ENCODE measurements at regions not wholly inside any gene's neighbourhood (a gene's known extent, or its start where the extent isn't known, plus 50 kb on each side); places are given as distances from the start of the nearest gene placed in this dataset.

DNA sequence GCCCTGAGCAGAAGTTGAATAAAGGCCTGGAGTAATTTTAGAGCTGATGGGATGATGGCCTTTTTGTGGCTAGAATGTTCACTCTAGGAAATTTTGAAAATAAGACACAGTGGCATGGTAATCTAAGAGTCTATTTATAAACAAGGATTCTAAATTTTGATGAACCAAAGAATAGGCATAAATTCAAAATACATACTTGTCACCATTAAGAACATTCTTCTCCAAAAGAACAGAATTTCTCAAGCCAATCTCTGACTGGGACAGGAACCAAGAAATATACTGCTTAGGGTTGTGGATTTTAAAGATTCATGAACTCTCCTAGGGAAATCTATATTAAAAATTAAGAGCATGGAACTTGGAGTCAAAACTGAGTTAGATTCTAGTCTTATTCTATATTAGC lies 98.2 kb upstream of the SETBP1 start:
- H3K27me3 ChIP-seq (ENCODE audit: control insufficient read depth in 2 of 2, insufficient read depth in 1 of 2, low read length in 1 of 2) = no peaks in the 10 kb centered on the region
- DNase-seq (ENCODE audit: low read depth in 6 of 9, low spot score in 9 of 9) = no peak
- H3K9me3 ChIP-seq (ENCODE audit: control insufficient read depth in 2 of 2, insufficient read depth in 1 of 2, low read length in 1 of 2) = no peaks in the 10 kb centered on the region
- no peak overlapping the region for H3K4me3 ChIP-seq (ENCODE audit: low read length in 2 of 2)
- H3K27ac ChIP-seq (ENCODE audit: low read depth in 1 of 2, low read length in 1 of 2) = no peak overlapping the region
- H3K4me1 ChIP-seq (ENCODE audit: control insufficient read depth in 2 of 2, insufficient read depth in 2 of 2, low read length in 2 of 2) = no peaks in the 10 kb centered on the region
- no peaks in the 10 kb centered on the region for H3K36me3 ChIP-seq (ENCODE audit: control insufficient read depth in 2 of 2, insufficient read depth in 2 of 2, low read length in 1 of 2)

DNA sequence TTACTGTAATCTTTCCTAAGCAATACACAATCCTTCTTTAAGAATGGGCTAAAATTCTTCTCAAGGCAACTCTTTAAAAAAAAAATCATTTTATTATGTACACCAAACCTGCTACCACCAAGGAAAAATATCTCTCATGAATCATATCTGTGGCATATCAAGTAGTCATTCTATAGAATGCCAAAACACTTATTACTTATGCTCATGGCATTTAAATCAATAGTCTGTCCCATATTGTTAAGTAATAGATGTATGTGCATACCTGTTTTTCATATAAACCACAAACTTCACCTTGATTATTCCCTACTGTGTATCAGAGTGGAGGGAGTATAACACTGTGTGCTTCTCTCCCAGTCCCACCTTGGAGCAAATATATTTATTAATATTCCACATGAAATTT lies 95.8 kb upstream of the SETBP1 start:
- H3K4me1 ChIP-seq (ENCODE audit: control insufficient read depth in 2 of 2, insufficient read depth in 2 of 2, low read length in 2 of 2) = no peaks in the 10 kb centered on the region
- no peaks in the 10 kb centered on the region for H3K27me3 ChIP-seq (ENCODE audit: control insufficient read depth in 2 of 2, insufficient read depth in 1 of 2, low read length in 1 of 2)
- H3K36me3 ChIP-seq (ENCODE audit: control insufficient read depth in 2 of 2, insufficient read depth in 2 of 2, low read length in 1 of 2) = no peaks in the 10 kb centered on the region
- DNase-seq (ENCODE audit: low read depth in 6 of 9, low spot score in 9 of 9) = no peak
- no peak overlapping the region for H3K27ac ChIP-seq (ENCODE audit: low read depth in 1 of 2, low read length in 1 of 2)
- no peak overlapping the region for H3K4me3 ChIP-seq (ENCODE audit: low read length in 2 of 2)
- H3K9me3 ChIP-seq (ENCODE audit: control insufficient read depth in 2 of 2, insufficient read depth in 1 of 2, low read length in 1 of 2) = no peaks in the 10 kb centered on the region

DNA sequence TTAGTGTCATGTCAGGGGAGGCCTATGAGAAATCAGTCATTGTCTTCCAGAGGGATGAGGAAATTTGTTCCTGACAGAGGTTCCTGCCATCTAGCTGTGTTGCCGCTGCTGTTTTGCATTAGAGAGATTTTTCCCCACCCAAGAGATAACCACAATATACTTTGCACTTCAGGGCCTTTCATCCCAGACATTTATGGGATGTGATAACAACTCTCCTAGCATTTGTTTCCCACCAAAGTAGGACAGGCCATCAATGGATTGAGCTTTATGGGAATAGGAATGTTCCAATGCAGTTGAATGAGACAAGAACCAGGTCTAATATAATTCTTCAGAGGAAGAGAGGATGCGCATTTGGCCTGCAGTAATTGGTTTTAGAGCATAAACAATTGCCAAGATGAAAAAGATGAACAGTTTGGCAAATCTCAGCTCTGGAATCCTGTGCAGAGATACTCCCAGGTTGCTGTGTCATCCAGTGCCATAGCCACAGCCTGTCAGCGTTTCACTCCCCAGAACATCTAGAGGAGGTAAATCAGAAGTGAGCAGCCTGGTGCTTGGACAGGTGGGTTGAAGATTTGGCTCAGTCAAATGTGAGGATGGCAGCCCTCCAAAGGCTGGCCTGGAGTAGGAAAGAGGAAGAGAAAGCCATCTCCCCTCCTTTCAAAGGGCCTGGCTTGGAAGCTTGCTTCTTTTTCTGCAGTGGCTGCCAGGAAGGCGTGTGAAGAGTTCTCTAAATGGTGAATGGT lies 93.7 kb upstream of the SETBP1 start:
- DNase-seq (ENCODE audit: low read depth in 6 of 9, low spot score in 9 of 9) = no peak
- 90% methylated on average over 4 of the region's 4 CpGs for WGBS

GRCh38 chr18:44588508-44588907 lies 92.2 kb upstream of the SETBP1 start:
- H3K27me3 ChIP-seq (ENCODE audit: control insufficient read depth in 2 of 2, insufficient read depth in 1 of 2, low read length in 1 of 2) = no peaks in the 10 kb centered on the region
- no peaks in the 10 kb centered on the region for H3K4me1 ChIP-seq (ENCODE audit: control insufficient read depth in 2 of 2, insufficient read depth in 2 of 2, low read length in 2 of 2)
- no peaks in the 10 kb centered on the region for H3K36me3 ChIP-seq (ENCODE audit: control insufficient read depth in 2 of 2, insufficient read depth in 2 of 2, low read length in 1 of 2)
- no peak overlapping the region for H3K27ac ChIP-seq (ENCODE audit: low read depth in 1 of 2, low read length in 1 of 2)
- DNase-seq (ENCODE audit: low read depth in 6 of 9, low spot score in 9 of 9) = no peak
- no peaks in the 10 kb centered on the region for H3K9me3 ChIP-seq (ENCODE audit: control insufficient read depth in 2 of 2, insufficient read depth in 1 of 2, low read length in 1 of 2)
- no peak overlapping the region for H3K4me3 ChIP-seq (ENCODE audit: low read length in 2 of 2)
- WGBS = 93% methylated on average over 2 of the region's 2 CpGs

More for the DNA sequence above, 93.7 kb upstream of the SETBP1 start:
- Histone ChIP-seq H3K36me3 (ENCODE audit: control insufficient read depth in 2 of 2, insufficient read depth in 2 of 2, low read length in 1 of 2) (no peaks in the 10 kb centered on the region), H3K4me3 (ENCODE audit: low read length in 2 of 2) (no peak overlapping the region), H3K27ac (ENCODE audit: low read depth in 1 of 2, low read length in 1 of 2) (no peak overlapping the region), H3K27me3 (ENCODE audit: control insufficient read depth in 2 of 2, insufficient read depth in 1 of 2, low read length in 1 of 2) (no peaks in the 10 kb centered on the region), H3K9me3 (ENCODE audit: control insufficient read depth in 2 of 2, insufficient read depth in 1 of 2, low read length in 1 of 2) (no peaks in the 10 kb centered on the region), H3K4me1 (ENCODE audit: control insufficient read depth in 2 of 2, insufficient read depth in 2 of 2, low read length in 2 of 2) (no peaks in the 10 kb centered on the region)

GRCh38 chr18:44589693-44590355 lies 90.9 kb upstream of the SETBP1 start:
- Histone ChIP-seq H3K27me3 (ENCODE audit: control insufficient read depth in 2 of 2, insufficient read depth in 1 of 2, low read length in 1 of 2) (no peaks in the 10 kb centered on the region), H3K9me3 (ENCODE audit: control insufficient read depth in 2 of 2, insufficient read depth in 1 of 2, low read length in 1 of 2) (no peaks in the 10 kb centered on the region), H3K4me1 (ENCODE audit: control insufficient read depth in 2 of 2, insufficient read depth in 2 of 2, low read length in 2 of 2) (no peaks in the 10 kb centered on the region), H3K27ac (ENCODE audit: low read depth in 1 of 2, low read length in 1 of 2) (no peak overlapping the region), H3K4me3 (ENCODE audit: low read length in 2 of 2) (no peak overlapping the region), H3K36me3 (ENCODE audit: control insufficient read depth in 2 of 2, insufficient read depth in 2 of 2, low read length in 1 of 2) (no peaks in the 10 kb centered on the region)
- WGBS = 97% methylated on average over 3 of the region's 3 CpGs
- DNase-seq (ENCODE audit: low read depth in 6 of 9, low spot score in 9 of 9) = no peak

- DNase-seq (ENCODE audit: low read depth in 6 of 9, low spot score in 9 of 9) = no peak
- no peaks in the 10 kb centered on the region for H3K36me3 ChIP-seq (ENCODE audit: control insufficient read depth in 2 of 2, insufficient read depth in 2 of 2, low read length in 1 of 2)
- no peaks in the 10 kb centered on the region for H3K27me3 ChIP-seq (ENCODE audit: control insufficient read depth in 2 of 2, insufficient read depth in 1 of 2, low read length in 1 of 2)
- no peak overlapping the region for H3K27ac ChIP-seq (ENCODE audit: low read depth in 1 of 2, low read length in 1 of 2)
- no peaks in the 10 kb centered on the region for H3K4me1 ChIP-seq (ENCODE audit: control insufficient read depth in 2 of 2, insufficient read depth in 2 of 2, low read length in 2 of 2)
- H3K4me3 ChIP-seq (ENCODE audit: low read length in 2 of 2) = no peak overlapping the region
- 93% methylated on average over 1 of the region's 1 CpG for WGBS
- no peaks in the 10 kb centered on the region for H3K9me3 ChIP-seq (ENCODE audit: control insufficient read depth in 2 of 2, insufficient read depth in 1 of 2, low read length in 1 of 2)
Observed at GRCh38 chr18:44590956-44591670, 89.6 kb upstream of the SETBP1 start.

DNA sequence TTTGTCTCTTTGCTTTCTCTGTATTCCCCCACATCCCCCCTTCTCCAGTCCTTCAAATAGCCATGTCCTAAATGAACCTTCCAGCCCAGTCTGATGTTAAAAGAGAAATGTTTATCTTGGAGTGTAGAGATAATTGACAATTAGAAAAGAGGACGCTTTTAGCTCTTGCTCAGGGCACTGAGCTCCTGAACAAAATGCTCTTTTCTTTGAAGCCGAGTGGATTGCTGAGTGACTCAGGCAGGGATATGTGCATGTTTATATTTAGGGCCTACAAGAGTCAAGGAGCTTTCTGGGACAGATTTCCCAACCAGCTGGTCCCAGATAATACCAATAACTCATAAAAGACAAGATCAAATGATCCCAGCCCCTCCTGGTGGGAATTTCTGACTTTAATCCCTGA lies 88.0 kb upstream of the SETBP1 start:
- no peaks in the 10 kb centered on the region for H3K36me3 ChIP-seq (ENCODE audit: control insufficient read depth in 2 of 2, insufficient read depth in 2 of 2, low read length in 1 of 2)
- 96% methylated on average over 2 of the region's 2 CpGs for WGBS
- no peak overlapping the region for H3K27ac ChIP-seq (ENCODE audit: low read depth in 1 of 2, low read length in 1 of 2)
- no peak overlapping the region for H3K4me3 ChIP-seq (ENCODE audit: low read length in 2 of 2)
- H3K4me1 ChIP-seq (ENCODE audit: control insufficient read depth in 2 of 2, insufficient read depth in 2 of 2, low read length in 2 of 2) = peaks cover 0 to 6% of the 10 kb centered on the region in 2 donors
- H3K9me3 ChIP-seq (ENCODE audit: control insufficient read depth in 2 of 2, insufficient read depth in 1 of 2, low read length in 1 of 2) = no peaks in the 10 kb centered on the region
- no peak for DNase-seq (ENCODE audit: low read depth in 6 of 9, low spot score in 9 of 9)
- no peaks in the 10 kb centered on the region for H3K27me3 ChIP-seq (ENCODE audit: control insufficient read depth in 2 of 2, insufficient read depth in 1 of 2, low read length in 1 of 2)

DNA sequence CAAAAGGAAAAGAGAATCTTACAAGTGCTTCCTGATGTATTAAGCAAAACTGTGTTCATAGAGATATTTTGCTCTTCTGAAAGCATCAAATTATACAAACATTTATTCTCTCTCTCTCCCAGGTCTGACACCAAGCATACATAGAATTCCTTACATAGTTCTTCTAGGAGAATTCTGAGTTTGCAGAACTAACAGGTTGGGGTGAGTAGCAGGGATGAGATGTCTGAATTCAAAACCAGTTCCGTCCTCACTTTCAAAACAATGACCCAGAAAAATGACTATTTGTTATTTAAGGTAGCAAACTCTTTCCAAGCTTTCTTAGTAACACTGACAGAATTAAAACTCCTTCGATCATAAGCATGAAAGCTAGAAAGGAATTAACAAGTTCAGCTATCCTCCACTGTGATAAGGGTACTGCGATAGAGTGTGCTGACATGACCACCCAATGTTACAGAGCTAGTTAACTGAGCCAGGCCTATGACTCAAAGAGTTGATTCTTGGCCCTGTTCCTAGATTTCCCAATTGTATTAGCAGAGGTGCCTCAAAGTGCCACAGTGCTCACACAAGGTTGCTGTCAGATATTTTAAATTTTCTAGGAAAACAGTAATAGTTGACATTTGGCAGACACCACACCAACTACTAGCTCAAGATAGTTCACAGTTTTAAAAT lies 85.8 kb upstream of the SETBP1 start:
- H3K4me1 ChIP-seq (ENCODE audit: control insufficient read depth in 2 of 2, insufficient read depth in 2 of 2, low read length in 2 of 2) = peaks cover 0 to 6% of the 10 kb centered on the region in 2 donors
- H3K36me3 ChIP-seq (ENCODE audit: control insufficient read depth in 2 of 2, insufficient read depth in 2 of 2, low read length in 1 of 2) = no peaks in the 10 kb centered on the region
- no peaks in the 10 kb centered on the region for H3K27me3 ChIP-seq (ENCODE audit: control insufficient read depth in 2 of 2, insufficient read depth in 1 of 2, low read length in 1 of 2)
- H3K9me3 ChIP-seq (ENCODE audit: control insufficient read depth in 2 of 2, insufficient read depth in 1 of 2, low read length in 1 of 2) = no peaks in the 10 kb centered on the region
- WGBS = 96% methylated on average over 3 of the region's 3 CpGs
- H3K27ac ChIP-seq (ENCODE audit: low read depth in 1 of 2, low read length in 1 of 2) = no peak overlapping the region
- H3K4me3 ChIP-seq (ENCODE audit: low read length in 2 of 2) = no peak overlapping the region
- DNase-seq (ENCODE audit: low read depth in 6 of 9, low spot score in 9 of 9) = no peak

GRCh38 chr18:44597797-44598196 lies 82.9 kb upstream of the SETBP1 start:
- over 99% methylated on average over 3 of the region's 3 CpGs for WGBS
- DNase-seq (ENCODE audit: low read depth in 6 of 9, low spot score in 9 of 9) = no peak
- no peak overlapping the region for H3K4me3 ChIP-seq (ENCODE audit: low read length in 2 of 2)
- H3K27ac ChIP-seq (ENCODE audit: low read depth in 1 of 2, low read length in 1 of 2) = no peak overlapping the region
- no peaks in the 10 kb centered on the region for H3K9me3 ChIP-seq (ENCODE audit: control insufficient read depth in 2 of 2, insufficient read depth in 1 of 2, low read length in 1 of 2)
- no peaks in the 10 kb centered on the region for H3K27me3 ChIP-seq (ENCODE audit: control insufficient read depth in 2 of 2, insufficient read depth in 1 of 2, low read length in 1 of 2)
- no peaks in the 10 kb centered on the region for H3K36me3 ChIP-seq (ENCODE audit: control insufficient read depth in 2 of 2, insufficient read depth in 2 of 2, low read length in 1 of 2)
- peaks cover 0 to 6% of the 10 kb centered on the region in 2 donors for H3K4me1 ChIP-seq (ENCODE audit: control insufficient read depth in 2 of 2, insufficient read depth in 2 of 2, low read length in 2 of 2)
